Activated CD8-positive, alpha-beta T cell treated with anti-CD3 and anti-CD28 coated beads, Interleukin-2, amount 10 ng/mL, durations not matched to agents 7 days and 5 days (primary cell): ENCODE measurements at regions not wholly inside any gene's neighbourhood (a gene's known extent, or its start where the extent isn't known, plus 50 kb on each side); places are given as distances from the start of the nearest gene placed in this dataset.

ENCODE experiments used
- ATAC-seq: fragments of 150-1000 bp; cut with Tn5 transposase; one replicate; pipeline ENCODE4 v1.10.0; 2021; ENCODE audit warnings: moderate library complexity
- CTCF ChIA-PET: fragments of 350-600 bp; sonication (Branson Sonifier 250); formaldehyde crosslinking; loops from one replicate; lab custom pipeline; 2021; ENCODE audit warnings: antibody characterized with exemption; lab: Charles Lee
- POLR2A ChIA-PET: fragments of 350-600 bp; sonication (Branson Sonifier 250); formaldehyde crosslinking; loops from one replicate; lab custom pipeline; 2021; ENCODE audit warnings: antibody characterized with exemption; lab: Charles Lee
- DNase-seq: peaks from one replicate; pipeline ENCODE4 v3.0.0-alpha.2; 2020
- H3K27ac Mint-ChIP-seq: one replicate; pipeline ENCODE4 v1.8.0; 2021; ENCODE audit warnings: mild to moderate bottlenecking, mixed read lengths
- H3K27me3 Mint-ChIP-seq: one replicate; pipeline ENCODE4 v1.8.0; 2021; ENCODE audit warnings: low read depth, mixed read lengths
- H3K36me3 Mint-ChIP-seq: one replicate; pipeline ENCODE4 v1.8.0; 2021; ENCODE audit warnings: low read depth, mixed read lengths
- H3K4me1 Mint-ChIP-seq: one replicate; pipeline ENCODE4 v1.8.0; 2021; ENCODE audit warnings: low read depth, mixed read lengths
- H3K4me3 Mint-ChIP-seq: one replicate; pipeline ENCODE4 v1.8.0; 2021; ENCODE audit warnings: mild to moderate bottlenecking, mixed read lengths
- H3K9me3 Mint-ChIP-seq: one replicate; pipeline ENCODE4 v1.8.0; 2022; ENCODE audit warnings: mixed read lengths; ENCODE audit not compliant: insufficient read depth

- DNase-seq (no peak), ATAC-seq (no peak)
- no peaks in the 10 kb centered on the region for H3K36me3 Mint-ChIP-seq
- no peaks in the 10 kb centered on the region for H3K4me1 Mint-ChIP-seq
- POLR2A ChIA-PET: no interaction called here
- peaks cover 7% of the 10 kb centered on the region for H3K27me3 Mint-ChIP-seq
- H3K9me3 Mint-ChIP-seq: no peaks in the 10 kb centered on the region
- no peak overlapping the region for H3K4me3 Mint-ChIP-seq
- CTCF ChIA-PET: no interaction called here
- H3K27ac Mint-ChIP-seq: no peak overlapping the region
Observed at GRCh38 chr2:240320204-240320993, 115.1 kb upstream of the GPC1 start.

- ATAC-seq (no peak), DNase-seq (no peak)
- ChIA-PET POLR2A (no interaction called here), CTCF (no interaction called here)
- Mint-ChIP-seq H3K4me3 (no peak overlapping the region), H3K4me1 (no peaks in the 10 kb centered on the region), H3K9me3 (no peaks in the 10 kb centered on the region), H3K27ac (no peak overlapping the region), H3K27me3 (peaks cover 3% of the 10 kb centered on the region), H3K36me3 (no peaks in the 10 kb centered on the region)
Observed at GRCh38 chr2:240322231-240322955, 113.1 kb upstream of the GPC1 start.

GRCh38 chr2:240322991-240323390, 112.5 kb upstream of the GPC1 start:
- CTCF ChIA-PET: no interaction called here
- no peaks in the 10 kb centered on the region for H3K4me1 Mint-ChIP-seq
- no peaks in the 10 kb centered on the region for H3K36me3 Mint-ChIP-seq
- POLR2A ChIA-PET: no interaction called here
- H3K4me3 Mint-ChIP-seq: no peak overlapping the region
- H3K9me3 Mint-ChIP-seq: no peaks in the 10 kb centered on the region
- DNase-seq (no peak), ATAC-seq (no peak)
- H3K27ac Mint-ChIP-seq: no peak overlapping the region
- H3K27me3 Mint-ChIP-seq: peaks cover 3% of the 10 kb centered on the region

- no peaks in the 10 kb centered on the region for H3K36me3 Mint-ChIP-seq
- no peaks in the 10 kb centered on the region for H3K4me1 Mint-ChIP-seq
- CTCF ChIA-PET: no interaction called here
- ATAC-seq (no peak), DNase-seq (no peak)
- no peak overlapping the region for H3K4me3 Mint-ChIP-seq
- POLR2A ChIA-PET: no interaction called here
- no peaks in the 10 kb centered on the region for H3K9me3 Mint-ChIP-seq
- peaks cover 3% of the 10 kb centered on the region for H3K27me3 Mint-ChIP-seq
- H3K27ac Mint-ChIP-seq: no peak overlapping the region
Observed at GRCh38 chr2:240323601-240324291, 111.7 kb upstream of the GPC1 start.

GRCh38 chr2:240324312-240325015, 111.0 kb upstream of the GPC1 start:
- H3K36me3 Mint-ChIP-seq: no peaks in the 10 kb centered on the region
- ChIA-PET CTCF (no interaction called here), POLR2A (no interaction called here)
- ATAC-seq (no peak), DNase-seq (no peak)
- no peak overlapping the region for H3K4me3 Mint-ChIP-seq
- no peak overlapping the region for H3K27ac Mint-ChIP-seq
- H3K9me3 Mint-ChIP-seq: no peaks in the 10 kb centered on the region
- no peaks in the 10 kb centered on the region for H3K4me1 Mint-ChIP-seq
- no peaks in the 10 kb centered on the region for H3K27me3 Mint-ChIP-seq

- Mint-ChIP-seq H3K9me3 (no peaks in the 10 kb centered on the region), H3K4me3 (no peak overlapping the region), H3K4me1 (no peaks in the 10 kb centered on the region), H3K36me3 (no peaks in the 10 kb centered on the region), H3K27me3 (no peaks in the 10 kb centered on the region), H3K27ac (no peak overlapping the region)
- ChIA-PET POLR2A (no interaction called here), CTCF (no interaction called here)
- DNase-seq (no peak), ATAC-seq (no peak)
Observed at GRCh38 chr2:240325016-240326007, 110.2 kb upstream of the GPC1 start.

- no peak overlapping the region for H3K4me3 Mint-ChIP-seq
- no peak overlapping the region for H3K27ac Mint-ChIP-seq
- ChIA-PET CTCF (no interaction called here), POLR2A (no interaction called here)
- no peaks in the 10 kb centered on the region for H3K27me3 Mint-ChIP-seq
- ATAC-seq: no peak
- no peaks in the 10 kb centered on the region for H3K9me3 Mint-ChIP-seq
- no peaks in the 10 kb centered on the region for H3K4me1 Mint-ChIP-seq
- no peaks in the 10 kb centered on the region for H3K36me3 Mint-ChIP-seq
- no peak for DNase-seq
Observed at GRCh38 chr2:240326246-240326645, 109.2 kb upstream of the GPC1 start.

GRCh38 chr2:240326886-240327285, 108.6 kb upstream of the GPC1 start:
- ATAC-seq (no peak), DNase-seq (no peak)
- no peaks in the 10 kb centered on the region for H3K4me1 Mint-ChIP-seq
- no peaks in the 10 kb centered on the region for H3K36me3 Mint-ChIP-seq
- no peak overlapping the region for H3K4me3 Mint-ChIP-seq
- POLR2A ChIA-PET: no interaction called here
- H3K27ac Mint-ChIP-seq: no peak overlapping the region
- H3K27me3 Mint-ChIP-seq: no peaks in the 10 kb centered on the region
- CTCF ChIA-PET: no interaction called here
- H3K9me3 Mint-ChIP-seq: no peaks in the 10 kb centered on the region

- CTCF ChIA-PET: no interaction called here
Observed at GRCh38 chr2:240327566-240327965, 107.9 kb upstream of the GPC1 start.

GRCh38 chr2:240328526-240328925, 106.9 kb upstream of the GPC1 start:
- no peak overlapping the region for H3K27ac Mint-ChIP-seq
- H3K4me3 Mint-ChIP-seq: no peak overlapping the region
- H3K9me3 Mint-ChIP-seq: no peaks in the 10 kb centered on the region
- no peaks in the 10 kb centered on the region for H3K36me3 Mint-ChIP-seq
- ATAC-seq (no peak), DNase-seq (no peak)
- H3K4me1 Mint-ChIP-seq: no peaks in the 10 kb centered on the region
- H3K27me3 Mint-ChIP-seq: no peaks in the 10 kb centered on the region
- CTCF ChIA-PET: no interaction called here
- POLR2A ChIA-PET: interaction anchor here (0.6 kb wide), 1 partner anchor 258 kb away, joined by 3 read pairs; no protein-coding TSS in a partner anchor

More at GRCh38 chr2:240327566-240327965, 107.9 kb upstream of the GPC1 start:
- no peaks in the 10 kb centered on the region for H3K9me3 Mint-ChIP-seq
- H3K36me3 Mint-ChIP-seq: no peaks in the 10 kb centered on the region
- ATAC-seq (no peak), DNase-seq (no peak)
- POLR2A ChIA-PET: no interaction called here
- H3K4me3 Mint-ChIP-seq: no peak overlapping the region
- H3K4me1 Mint-ChIP-seq: no peaks in the 10 kb centered on the region
- no peaks in the 10 kb centered on the region for H3K27me3 Mint-ChIP-seq
- no peak overlapping the region for H3K27ac Mint-ChIP-seq

- no peak overlapping the region for H3K27ac Mint-ChIP-seq
- H3K4me3 Mint-ChIP-seq: no peak overlapping the region
- ChIA-PET CTCF (no interaction called here), POLR2A (no interaction called here)
- H3K36me3 Mint-ChIP-seq: no peaks in the 10 kb centered on the region
- DNase-seq: no peak
- H3K9me3 Mint-ChIP-seq: no peaks in the 10 kb centered on the region
- no peaks in the 10 kb centered on the region for H3K4me1 Mint-ChIP-seq
- peaks cover under 1% of the 10 kb centered on the region for H3K27me3 Mint-ChIP-seq
- ATAC-seq: no peak
Observed at GRCh38 chr2:240329116-240329665, 106.3 kb upstream of the GPC1 start.
